Neuronal stem cell (in vitro differentiated cells): ENCODE measurements at regions not wholly inside any gene's neighbourhood (a gene's known extent, or its start where the extent isn't known, plus 50 kb on each side); places are given as distances from the start of the nearest gene placed in this dataset.

Experiments used
- DNase-seq: peaks from one replicate; pipeline ENCODE4 v3.0.0-alpha.2; 2013; ENCODE audit warnings: low spot score
- H2AFZ ChIP-seq: one replicate; pipeline ENCODE4 v1.6.1; 2013; ENCODE audit warnings: mild to moderate bottlenecking, low read length, inconsistent platforms
- H2AK5ac ChIP-seq: 2 replicates; pipeline ENCODE4 v1.6.1; 2013; ENCODE audit warnings: low read depth, mild to moderate bottlenecking, inconsistent platforms, low read length, moderate library complexity, mixed read lengths
- H2BK120ac ChIP-seq: 2 replicates; pipeline ENCODE4 v1.6.1; 2013; ENCODE audit warnings: low read depth, mild to moderate bottlenecking, inconsistent platforms, low read length, moderate library complexity, mixed read lengths
- H2BK12ac ChIP-seq: one replicate; pipeline ENCODE4 v1.6.1; 2013; ENCODE audit warnings: low read length, inconsistent platforms
- H2BK15ac ChIP-seq: 2 replicates; pipeline ENCODE4 v1.6.1; 2013; ENCODE audit warnings: mild to moderate bottlenecking, low read length, inconsistent platforms, mixed read lengths
- H2BK5ac ChIP-seq: one replicate; pipeline ENCODE4 v1.6.1; 2013; ENCODE audit warnings: inconsistent platforms, mild to moderate bottlenecking, low read length, moderate library complexity
- H3K14ac ChIP-seq: one replicate; pipeline ENCODE4 v1.6.1; 2013; ENCODE audit warnings: low read length, inconsistent platforms
- H3K18ac ChIP-seq: 2 replicates; pipeline ENCODE4 v1.6.1; 2013; ENCODE audit warnings: low read length, inconsistent platforms
- H3K23ac ChIP-seq: 2 replicates; pipeline ENCODE4 v1.6.1; 2013; ENCODE audit warnings: low read depth, mild to moderate bottlenecking, mixed read lengths, low read length, inconsistent platforms; ENCODE audit not compliant: poor library complexity
- H3K27ac ChIP-seq: replicated peaks from 3 replicates; pipeline ENCODE4 v1.5.1; 2013; ENCODE audit warnings: low read length, inconsistent platforms
- H3K27me3 ChIP-seq, 3 experiments: 2 replicates each; pipeline ENCODE4 v1.6.1; 2013; ENCODE audit warnings: low read length in 3 of 3, mild to moderate bottlenecking in 2 of 3, inconsistent platforms in 1 of 3, low read depth in 1 of 3, mixed read lengths in 1 of 3, moderate library complexity in 1 of 3; ENCODE audit not compliant: control insufficient read depth in 3 of 3, insufficient read depth in 3 of 3
- H3K36me3 ChIP-seq, 2 donors: replicated peaks in 1 of 2; 2 replicates each; pipeline ENCODE4 v1.6.1; 2013; ENCODE audit warnings: low read length in 2 of 2; ENCODE audit not compliant: control insufficient read depth in 2 of 2, insufficient read depth in 2 of 2
- H3K4ac ChIP-seq: 2 replicates; pipeline ENCODE4 v1.6.1; 2013; ENCODE audit warnings: inconsistent platforms, mild to moderate bottlenecking, low read length, moderate library complexity
- H3K4me1 ChIP-seq, 2 donors: 1 replicate in 1 of 2; 2 replicates in 1 of 2; pipeline ENCODE4 v1.6.1; 2013; ENCODE audit warnings: low read length in 2 of 2, low read depth in 1 of 2; ENCODE audit not compliant: control insufficient read depth in 2 of 2, insufficient read depth in 1 of 2
- H3K4me2 ChIP-seq: one replicate; pipeline ENCODE4 v1.6.1; 2013; ENCODE audit warnings: mild to moderate bottlenecking, low read length, inconsistent platforms; ENCODE audit not compliant: insufficient read depth, poor library complexity, severe bottlenecking
- H3K4me3 ChIP-seq, 2 donors: 2 replicates each; pipeline ENCODE4 v1.5.1; 2013; ENCODE audit warnings: low read length in 2 of 2, mild to moderate bottlenecking in 2 of 2, inconsistent platforms in 1 of 2, moderate library complexity in 1 of 2
- H3K79me1 ChIP-seq: one replicate; pipeline ENCODE4 v1.6.1; 2013; ENCODE audit warnings: low read depth, mild to moderate bottlenecking, inconsistent platforms, low read length, moderate library complexity
- H3K9ac ChIP-seq: one replicate; pipeline ENCODE4 v1.6.1; 2013; ENCODE audit warnings: mild to moderate bottlenecking, low read depth, low read length, inconsistent platforms; ENCODE audit not compliant: poor library complexity
- H3K9me3 ChIP-seq, 2 donors: replicated peaks in 1 of 2; 2 replicates each; pipeline versions ENCODE3 to v1.6.1; 2013; ENCODE audit warnings: low read length in 2 of 2, mild to moderate bottlenecking in 2 of 2, inconsistent platforms in 1 of 2, low read depth in 1 of 2, mixed read lengths in 1 of 2, moderate library complexity in 1 of 2; ENCODE audit not compliant: control insufficient read depth in 2 of 2, insufficient read depth in 1 of 2
- H4K8ac ChIP-seq: one replicate; pipeline ENCODE4 v1.6.1; 2013; ENCODE audit warnings: low read depth, mild to moderate bottlenecking, inconsistent platforms, low read length, moderate library complexity
- H4K91ac ChIP-seq: one replicate; pipeline ENCODE4 v1.6.1; 2013; ENCODE audit warnings: low read length, low read depth, mild to moderate bottlenecking, inconsistent platforms; ENCODE audit not compliant: poor library complexity
- WGBS, 2 donors: extraction: QIAGEN DNeasy Blood & Tissue Kit; methylation state at CpG; one replicate each; pipeline ENCODE4 v1.1.7; 2013; ENCODE audit warnings: missing lambda C conversion rate in 2 of 2, mixed read lengths in 1 of 2; ENCODE audit not compliant: insufficient read length in 2 of 2, insufficient replicate concordance in 1 of 2; ENCODE audit errors: extremely low coverage in 2 of 2; 5-methylcytosine and 5-hydroxymethylcytosine counted together

DNA sequence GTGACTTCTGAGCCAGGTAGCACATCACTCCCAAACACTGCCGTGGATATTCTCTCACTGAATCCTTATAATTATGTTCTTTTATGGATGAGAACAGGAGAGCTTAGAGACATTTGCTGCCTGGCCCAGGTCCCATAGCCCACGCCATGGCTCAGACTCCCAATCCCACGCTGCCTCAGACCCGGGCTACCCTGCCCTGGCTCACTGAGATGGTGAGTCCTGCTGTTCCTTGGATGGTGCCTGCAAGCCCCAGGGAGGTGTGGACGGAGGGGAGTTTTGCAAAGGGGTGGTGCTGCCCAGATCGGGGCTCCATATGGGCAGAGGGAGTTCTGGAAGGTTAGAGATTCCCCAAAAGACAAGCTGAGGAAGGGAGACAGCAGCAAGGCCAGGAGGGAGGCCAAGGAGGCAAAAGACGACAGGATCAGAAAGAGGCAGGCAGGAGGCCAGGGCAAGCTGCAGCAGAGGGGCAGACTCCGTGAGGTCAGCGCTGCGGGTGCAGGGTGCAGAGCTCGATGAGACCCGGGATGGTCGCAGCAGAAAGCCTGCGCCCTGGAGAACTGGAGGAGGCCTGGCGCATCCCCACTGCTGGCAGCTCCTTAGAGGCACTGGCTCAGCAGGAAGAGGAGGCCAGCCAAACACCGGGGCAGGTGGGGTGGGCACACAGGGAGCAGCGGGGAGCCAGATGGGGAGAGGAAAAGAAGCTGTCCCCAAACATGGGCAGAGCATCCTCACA lies 95.7 kb upstream of the ALDH1A3 start:
- H3K18ac ChIP-seq, result peak overlapping the region; percentile 49
- no peak for DNase-seq
- H3K4ac ChIP-seq, result no peak overlapping the region
- no peak overlapping the region for H2BK5ac ChIP-seq
- H3K79me1 ChIP-seq, result no peaks in the 10 kb centered on the region
- H4K8ac ChIP-seq, result no peak overlapping the region
- no peak overlapping the region for H3K27ac ChIP-seq
- WGBS, 2 donors, result no CpG with 5 or more reads among the region's 17 CpGs
- H2BK12ac ChIP-seq, result no peak overlapping the region
- H3K36me3 ChIP-seq, result no peaks in the 10 kb centered on the region
- H3K4me1 ChIP-seq, result peaks cover 0 to 2% of the 10 kb centered on the region in 2 donors
- H2BK15ac ChIP-seq, result no peak overlapping the region
- no peak overlapping the region for H4K91ac ChIP-seq
- H2AFZ ChIP-seq, result no peak overlapping the region
- H3K4me3 ChIP-seq, result no peak overlapping the region
- no peak overlapping the region for H3K14ac ChIP-seq
- peak overlapping the region; percentile 18 for H3K23ac ChIP-seq
- no peaks in the 10 kb centered on the region for H3K27me3 ChIP-seq
- H2AK5ac ChIP-seq, result no peak overlapping the region
- peaks cover 0 to 3% of the 10 kb centered on the region in 2 donors for H3K9me3 ChIP-seq
- no peak overlapping the region for H3K9ac ChIP-seq
- no peak overlapping the region for H3K4me2 ChIP-seq
- H2BK120ac ChIP-seq, result no peak overlapping the region

DNA sequence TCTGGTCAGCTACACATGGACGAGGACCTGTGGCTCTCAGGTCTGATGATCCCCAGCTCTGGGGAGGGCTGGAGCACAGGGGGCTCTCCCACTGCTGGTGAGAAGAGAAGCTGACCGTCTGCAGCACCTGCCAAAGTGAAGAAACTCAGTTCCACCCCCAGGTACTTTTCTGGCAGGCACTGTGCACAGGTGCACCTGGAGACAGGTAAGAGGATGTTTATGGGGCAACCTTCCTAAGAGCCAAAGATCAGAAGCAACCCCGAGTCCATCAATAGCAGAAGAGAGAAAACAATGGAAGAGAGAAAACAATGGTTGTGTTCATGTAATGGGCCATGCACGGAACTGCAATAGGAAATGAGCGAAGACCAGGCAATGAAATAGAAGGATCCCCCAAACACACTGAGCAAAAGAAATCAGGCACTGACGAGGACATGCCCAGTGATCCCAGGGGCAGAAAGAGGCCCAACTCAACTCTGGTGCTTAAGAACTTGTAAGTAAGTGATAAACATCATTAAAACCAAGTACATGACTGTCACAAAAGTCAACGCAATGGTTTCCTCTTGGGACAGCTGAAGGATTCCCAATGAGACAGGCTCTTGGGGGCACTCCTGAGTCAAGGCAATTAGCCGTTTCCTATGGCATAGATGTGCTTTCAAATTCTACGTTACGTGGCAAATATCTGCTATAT lies 95.0 kb upstream of the ALDH1A3 start:
- no peak overlapping the region for H3K9ac ChIP-seq
- no peak overlapping the region for H3K4me3 ChIP-seq
- H3K79me1 ChIP-seq, result no peaks in the 10 kb centered on the region
- H3K4me1 ChIP-seq, result peaks cover 0 to 2% of the 10 kb centered on the region in 2 donors
- H3K23ac ChIP-seq, result peak overlapping the region; percentile 18
- H3K27me3 ChIP-seq, result no peaks in the 10 kb centered on the region
- H3K27ac ChIP-seq, result no peak overlapping the region
- no peak overlapping the region for H2BK120ac ChIP-seq
- H2BK15ac ChIP-seq, result no peak overlapping the region
- no peak overlapping the region for H2AFZ ChIP-seq
- WGBS, 2 donors, result no CpG with 5 or more reads among the region's 10 CpGs
- H2BK5ac ChIP-seq, result no peak overlapping the region
- H4K91ac ChIP-seq, result no peak overlapping the region
- no peak overlapping the region for H4K8ac ChIP-seq
- no peak overlapping the region for H3K4me2 ChIP-seq
- H3K36me3 ChIP-seq, result no peaks in the 10 kb centered on the region
- peaks cover 0 to 3% of the 10 kb centered on the region in 2 donors for H3K9me3 ChIP-seq
- H3K4ac ChIP-seq, result no peak overlapping the region
- no peak overlapping the region for H2BK12ac ChIP-seq
- H3K18ac ChIP-seq, result peak overlapping the region; percentile 49
- H2AK5ac ChIP-seq, result no peak overlapping the region
- DNase-seq, result no peak
- H3K14ac ChIP-seq, result no peak overlapping the region

DNA sequence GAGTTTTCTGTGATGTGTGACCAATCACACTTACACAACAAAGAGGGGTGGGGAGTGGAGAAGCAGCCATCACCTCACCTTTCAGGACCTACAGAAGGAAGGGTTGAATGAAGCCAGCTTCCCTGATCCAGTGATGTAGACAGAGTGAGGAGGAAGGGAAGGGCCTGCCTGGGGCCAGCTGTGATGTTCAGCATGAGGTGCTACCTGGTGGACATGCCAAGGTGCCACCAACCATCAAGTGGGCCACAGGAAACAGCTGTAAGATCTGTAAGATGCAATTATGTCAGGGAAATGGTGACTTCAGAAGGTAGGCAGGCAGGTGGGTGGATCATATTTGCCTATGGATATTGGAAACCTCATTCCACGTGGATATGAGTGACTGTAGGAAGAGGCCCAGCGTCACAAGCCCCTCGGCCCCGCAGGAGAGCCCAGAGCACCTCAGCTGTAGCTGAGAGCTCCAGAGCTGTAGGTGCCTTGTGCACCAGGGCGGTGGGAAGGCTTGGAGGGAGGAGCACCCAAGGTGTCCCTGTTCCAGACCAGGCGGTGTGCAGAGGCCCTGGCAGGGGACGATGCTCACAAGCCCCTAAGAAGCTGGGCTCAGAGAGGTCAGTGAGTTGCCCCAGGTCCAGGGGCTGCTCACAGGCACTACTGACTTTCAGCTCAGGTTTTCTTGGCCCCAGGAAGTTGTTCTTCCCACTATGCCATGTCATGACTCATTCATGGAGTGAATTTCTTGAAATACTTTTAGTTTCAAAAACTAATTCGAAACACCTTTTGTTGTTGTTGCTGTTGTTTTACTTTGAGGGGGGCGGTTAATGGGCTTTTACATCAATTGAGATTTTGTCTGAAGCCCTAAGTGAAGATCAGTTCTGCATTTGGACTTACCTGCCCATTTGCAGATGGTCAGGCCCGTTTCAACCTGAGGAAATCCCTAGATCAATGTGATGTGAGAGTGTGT lies 94.2 kb upstream of the ALDH1A3 start:
- Histone ChIP-seq H3K4me3 (peak overlapping the region in 1 of 2 donors; percentile 56), H3K4me1 (peaks cover 0 to 2% of the 10 kb centered on the region in 2 donors)
- DNase-seq, result no peak

More for the DNA sequence above, 94.2 kb upstream of the ALDH1A3 start:
- Histone ChIP-seq H3K79me1 (no peaks in the 10 kb centered on the region), H3K18ac (peak overlapping the region; percentile 3), H3K4me2 (no peak overlapping the region), H4K91ac (no peak overlapping the region), H3K4ac (no peak overlapping the region), H2BK15ac (no peak overlapping the region), H2BK5ac (no peak overlapping the region), H3K27ac (no peak overlapping the region), H2AFZ (no peak overlapping the region), H2BK12ac (no peak overlapping the region), H3K23ac (no peak overlapping the region), H3K27me3 (no peaks in the 10 kb centered on the region), H3K36me3 (no peaks in the 10 kb centered on the region), H2BK120ac (no peak overlapping the region), H4K8ac (no peak overlapping the region), H3K9me3 (peaks cover 0 to 3% of the 10 kb centered on the region in 2 donors), H2AK5ac (no peak overlapping the region), H3K9ac (peak overlapping the region; percentile 27), H3K14ac (no peak overlapping the region)
- no CpG with 5 or more reads among the region's 10 CpGs for WGBS, 2 donors
